ENCODE measurements at regions not wholly inside any gene's neighbourhood (a gene's known extent, or its start where the extent isn't known, plus 50 kb on each side); places are given as distances from the start of the nearest gene placed in this dataset.

GRCh38 chr3:178895178-178895789, 176.3 kb downstream of the ZMAT3 start:
- no peak for TF ChIP-seq EGR1 (IDR thresholded peaks at IDR 0.05)
- no peak for TF ChIP-seq RAD21 (IDR thresholded peaks at IDR 0.05; ENCODE audit: low read depth)
- no peak for TF ChIP-seq USF1 (IDR thresholded peaks at IDR 0.05)
- TF ChIP-seq TAF1 (IDR thresholded peaks at IDR 0.05; ENCODE audit: low read depth), result no peak
- TF ChIP-seq YY1 (IDR thresholded peaks at IDR 0.05; ENCODE audit: low read depth), result no peak
- no peak for TF ChIP-seq FOXM1 (IDR thresholded peaks at IDR 0.05; ENCODE audit: borderline replicate concordance, low read depth)
- no peak for TF ChIP-seq TCF12 (IDR thresholded peaks at IDR 0.05; ENCODE audit: low read depth)
- no peak for TF ChIP-seq CREB1 (IDR thresholded peaks at IDR 0.05; ENCODE audit: low read depth)
- TF ChIP-seq NFIC (IDR thresholded peaks at IDR 0.05), result no peak
- no peak for TF ChIP-seq CEBPB (IDR thresholded peaks at IDR 0.05)
- TF ChIP-seq EP300 (IDR thresholded peaks at IDR 0.05; ENCODE audit: borderline replicate concordance), result no peak
- no peak for TF ChIP-seq ZBTB7A (IDR thresholded peaks at IDR 0.05; ENCODE audit: low read depth)
- TF ChIP-seq TEAD4 (IDR thresholded peaks at IDR 0.05), result no peak
- TF ChIP-seq REST (IDR thresholded peaks at IDR 0.05; ENCODE audit: low read depth), result no peak
- no peak for TF ChIP-seq MAX (IDR thresholded peaks at IDR 0.05)

All from Ishikawa (cell line).